PC-9 (cell line): ENCODE measurements at regions not wholly inside any gene's neighbourhood (a gene's known extent, or its start where the extent isn't known, plus 50 kb on each side); places are given as distances from the start of the nearest gene placed in this dataset.

ENCODE experiments used
- BruUV-seq: library from RNA; stranded (reverse); fragments of 400-500 nt; replicated peaks from 2 replicates; lab custom pipeline; 2021; lab: Mats Ljungman, UMichigan
- CTCF ChIA-PET: fragments of 300-600 bp; sonication (Branson Sonifier 250); formaldehyde crosslinking; loops from one replicate; lab custom pipeline; 2022; ENCODE audit warnings: antibody characterized with exemption; lab: Charles Lee
- POLR2A ChIA-PET: fragments of 300-600 bp; sonication (Branson Sonifier 250); formaldehyde crosslinking; loops from one replicate; lab custom pipeline; 2022; ENCODE audit warnings: antibody characterized with exemption; ENCODE audit not compliant: unreplicated experiment; lab: Charles Lee
- DNase-seq, 2 experiments: peaks; one replicate each; pipeline versions ENCODE4 v3.0.0 to v3.0.0-alpha.2; 2015 to 2022; ENCODE audit warnings: mixed read lengths in 1 of 2
- H2AFZ ChIP-seq: fragments of 200-600 bp; sonication (generic); 2 replicates; pipeline ENCODE4 v1.8.1; 2017; ENCODE audit warnings: antibody characterized with exemption
- H3F3A ChIP-seq: fragments of 200-600 bp; sonication (generic); 2 replicates; pipeline ENCODE4 v1.8.1; 2017; ENCODE audit warnings: antibody characterized with exemption, mild to moderate bottlenecking, low read depth; ENCODE audit not compliant: insufficient read depth
- H3K27ac ChIP-seq: fragments of 200-600 bp; sonication (generic); 2 replicates; pipeline ENCODE4 v1.6.1; 2016; ENCODE audit warnings: mixed run types
- H3K27me3 ChIP-seq: fragments of 200-600 bp; sonication (generic); 2 replicates; pipeline ENCODE4 v1.6.1; 2016; ENCODE audit warnings: low read depth, mixed run types; ENCODE audit not compliant: insufficient read depth
- H3K36me3 ChIP-seq: fragments of 200-600 bp; sonication (generic); 2 replicates; pipeline ENCODE4 v1.6.1; 2016; ENCODE audit warnings: low read depth, mixed run types
- H3K4me1 ChIP-seq: fragments of 200-600 bp; sonication (generic); replicated peaks from 2 replicates; pipeline ENCODE4 v1.6.1; 2016; ENCODE audit warnings: mixed run types; ENCODE audit not compliant: insufficient read depth
- H3K4me2 ChIP-seq: fragments of 200-600 bp; sonication (generic); 2 replicates; pipeline ENCODE4 v1.6.1; 2017; ENCODE audit warnings: mixed run types
- H3K4me3 ChIP-seq: fragments of 200-600 bp; sonication (generic); 2 replicates; pipeline ENCODE4 v1.6.1; 2016; ENCODE audit warnings: mixed run types
- H3K79me2 ChIP-seq: fragments of 200-600 bp; sonication (generic); 2 replicates; pipeline ENCODE4 v1.6.1; 2017; ENCODE audit warnings: low read depth, mixed run types
- H3K9me2 ChIP-seq: fragments of 200-600 bp; sonication (generic); 2 replicates; pipeline ENCODE4 v1.8.1; 2017; ENCODE audit warnings: mild to moderate bottlenecking; ENCODE audit not compliant: insufficient read depth
- H3K9me3 ChIP-seq: fragments of 200-600 bp; sonication (generic); 2 replicates; pipeline ENCODE4 v1.8.1; 2016; ENCODE audit warnings: low read depth; ENCODE audit not compliant: insufficient read depth
- H4K20me1 ChIP-seq: fragments of 200-600 bp; sonication (generic); 2 replicates; pipeline ENCODE4 v1.8.1; 2017; ENCODE audit not compliant: insufficient read depth
- EZH2 ChIP-seq: fragments of 200-600 bp; sonication (generic); IDR thresholded peaks from 2 replicates; pipeline ENCODE4 v1.8.0; 2017; ENCODE audit warnings: antibody characterized with exemption, low read depth
- intact Hi-C: fragments of 100-400 bp; cut with micrococcal nuclease; formaldehyde crosslinking; loops from one replicate; pipeline ENCODE4 v1.10.0; 2022; ENCODE audit not compliant: unreplicated experiment
- TF ChIP-seq, protein P1 (sequence below): fragments of 200-600 bp; sonication (generic); conservative IDR thresholded peaks from 2 replicates; pipeline ENCODE4 v1.6.1; 2017; ENCODE audit warnings: mixed run types, antibody characterized with exemption, mild to moderate bottlenecking, moderate library complexity

DNA sequence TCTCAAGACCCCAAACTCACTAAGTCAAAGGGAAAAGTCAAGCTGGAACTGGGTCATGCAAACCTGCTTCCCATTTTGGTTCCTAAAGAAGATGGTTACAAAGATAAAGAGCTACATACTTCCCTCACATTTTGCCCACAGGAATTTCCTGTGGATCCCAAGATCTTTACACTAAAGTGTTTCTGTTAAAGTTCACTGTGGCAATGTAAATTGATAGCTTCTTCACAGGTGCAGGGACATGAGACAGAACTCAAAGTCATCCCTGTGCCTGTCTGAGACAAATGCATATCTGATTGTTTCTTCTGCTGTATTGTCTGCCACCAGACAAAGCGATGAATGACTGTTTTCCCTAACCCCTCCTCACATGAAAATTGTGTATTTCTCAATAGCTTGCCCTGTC, 567.8 kb downstream of the ZIC1 start:
- ChIA-PET CTCF (interaction anchor here (0.5 kb wide), 1 partner anchor 77 kb away, joined by 8 read pairs; no protein-coding TSS in a partner anchor), POLR2A (no interaction called here)
- no peak overlapping the region for H3K4me2 ChIP-seq
- TF ChIP-seq EZH2, result no peak
- TF ChIP-seq, protein P1, sequence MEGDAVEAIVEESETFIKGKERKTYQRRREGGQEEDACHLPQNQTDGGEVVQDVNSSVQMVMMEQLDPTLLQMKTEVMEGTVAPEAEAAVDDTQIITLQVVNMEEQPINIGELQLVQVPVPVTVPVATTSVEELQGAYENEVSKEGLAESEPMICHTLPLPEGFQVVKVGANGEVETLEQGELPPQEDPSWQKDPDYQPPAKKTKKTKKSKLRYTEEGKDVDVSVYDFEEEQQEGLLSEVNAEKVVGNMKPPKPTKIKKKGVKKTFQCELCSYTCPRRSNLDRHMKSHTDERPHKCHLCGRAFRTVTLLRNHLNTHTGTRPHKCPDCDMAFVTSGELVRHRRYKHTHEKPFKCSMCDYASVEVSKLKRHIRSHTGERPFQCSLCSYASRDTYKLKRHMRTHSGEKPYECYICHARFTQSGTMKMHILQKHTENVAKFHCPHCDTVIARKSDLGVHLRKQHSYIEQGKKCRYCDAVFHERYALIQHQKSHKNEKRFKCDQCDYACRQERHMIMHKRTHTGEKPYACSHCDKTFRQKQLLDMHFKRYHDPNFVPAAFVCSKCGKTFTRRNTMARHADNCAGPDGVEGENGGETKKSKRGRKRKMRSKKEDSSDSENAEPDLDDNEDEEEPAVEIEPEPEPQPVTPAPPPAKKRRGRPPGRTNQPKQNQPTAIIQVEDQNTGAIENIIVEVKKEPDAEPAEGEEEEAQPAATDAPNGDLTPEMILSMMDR, result no peak
- H3F3A ChIP-seq, result no peaks in the 10 kb centered on the region
- H3K79me2 ChIP-seq, result no peaks in the 10 kb centered on the region
- H3K9me2 ChIP-seq, result no peaks in the 10 kb centered on the region
- no peak overlapping the region for H2AFZ ChIP-seq
- H3K4me3 ChIP-seq, result no peak overlapping the region
- H3K27ac ChIP-seq, result no peak overlapping the region
- H4K20me1 ChIP-seq, result no peaks in the 10 kb centered on the region
- H3K4me1 ChIP-seq, result no peaks in the 10 kb centered on the region
- intact Hi-C loops, result no loop called here
- DNase-seq, result no peak
- H3K27me3 ChIP-seq, result no peaks in the 10 kb centered on the region
- no peaks in the 10 kb centered on the region for H3K36me3 ChIP-seq
- BruUV-seq, result no TSS peak
- H3K9me3 ChIP-seq, result no peaks in the 10 kb centered on the region

DNA sequence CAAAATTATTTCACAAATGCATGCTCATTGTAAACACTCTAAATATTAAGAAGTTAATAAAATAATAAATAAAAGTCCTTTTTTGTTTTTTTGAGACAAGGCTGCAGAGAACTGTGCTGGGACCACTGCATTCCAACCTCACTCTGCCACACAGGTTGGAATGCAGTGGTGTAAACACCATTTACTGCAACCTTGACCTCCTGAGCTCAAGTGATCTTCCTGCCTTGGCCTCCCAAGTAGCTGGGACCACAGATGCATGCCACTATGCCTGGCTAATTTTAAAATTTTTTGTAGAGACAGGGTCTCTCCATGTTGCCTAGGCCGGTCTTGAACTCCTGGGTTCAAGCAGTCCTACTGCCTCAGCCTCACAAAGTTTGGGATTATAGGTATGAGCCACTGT, 578.4 kb downstream of the ZIC1 start:
- ChIA-PET POLR2A (no interaction called here), CTCF (no interaction called here)
- H4K20me1 ChIP-seq, result no peaks in the 10 kb centered on the region
- no peak for TF ChIP-seq EZH2
- no peak overlapping the region for H2AFZ ChIP-seq
- intact Hi-C loops, result no loop called here
- no peak overlapping the region for H3K4me2 ChIP-seq
- no TSS peak for BruUV-seq
- H3K9me3 ChIP-seq, result no peaks in the 10 kb centered on the region
- H3F3A ChIP-seq, result no peaks in the 10 kb centered on the region
- H3K79me2 ChIP-seq, result no peaks in the 10 kb centered on the region
- no peak overlapping the region for H3K27ac ChIP-seq
- DNase-seq, result no peak
- H3K4me3 ChIP-seq, result no peak overlapping the region
- H3K27me3 ChIP-seq, result no peaks in the 10 kb centered on the region
- H3K4me1 ChIP-seq, result no peaks in the 10 kb centered on the region
- no peaks in the 10 kb centered on the region for H3K9me2 ChIP-seq
- no peaks in the 10 kb centered on the region for H3K36me3 ChIP-seq

DNA sequence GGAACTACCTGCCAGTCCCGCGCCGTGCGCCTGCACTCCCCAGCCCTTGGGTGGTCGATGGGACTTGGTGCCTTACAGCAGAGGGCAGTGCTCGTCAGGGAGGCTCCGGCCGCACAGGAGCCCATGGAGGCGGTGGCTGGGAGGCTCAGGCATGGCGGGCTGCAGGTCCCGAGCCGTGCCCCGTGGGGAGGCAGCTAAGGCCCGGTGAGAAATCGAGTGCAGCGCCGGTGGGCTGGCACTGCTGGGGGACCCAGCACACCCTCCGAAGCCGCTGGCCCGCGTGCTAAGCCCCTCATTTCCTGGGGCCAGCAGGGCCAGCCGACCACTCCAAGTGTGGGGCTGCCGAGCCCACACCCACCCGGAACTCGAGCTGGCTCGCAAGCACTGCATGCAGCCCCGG, 580.2 kb downstream of the ZIC1 start:
- Histone ChIP-seq H3F3A (no peaks in the 10 kb centered on the region), H3K4me1 (no peaks in the 10 kb centered on the region), H3K4me3 (no peak overlapping the region), H3K79me2 (no peaks in the 10 kb centered on the region), H3K27me3 (no peaks in the 10 kb centered on the region), H2AFZ (no peak overlapping the region), H3K4me2 (no peak overlapping the region), H3K9me2 (no peaks in the 10 kb centered on the region), H4K20me1 (no peaks in the 10 kb centered on the region), H3K9me3 (no peaks in the 10 kb centered on the region), H3K36me3 (no peaks in the 10 kb centered on the region), H3K27ac (no peak overlapping the region)
- ChIA-PET CTCF (no interaction called here), POLR2A (no interaction called here)
- no peak for DNase-seq
- intact Hi-C loops, result no loop called here
- no TSS peak for BruUV-seq
- TF ChIP-seq, protein P1, result no peak
- no peak for TF ChIP-seq EZH2

DNA sequence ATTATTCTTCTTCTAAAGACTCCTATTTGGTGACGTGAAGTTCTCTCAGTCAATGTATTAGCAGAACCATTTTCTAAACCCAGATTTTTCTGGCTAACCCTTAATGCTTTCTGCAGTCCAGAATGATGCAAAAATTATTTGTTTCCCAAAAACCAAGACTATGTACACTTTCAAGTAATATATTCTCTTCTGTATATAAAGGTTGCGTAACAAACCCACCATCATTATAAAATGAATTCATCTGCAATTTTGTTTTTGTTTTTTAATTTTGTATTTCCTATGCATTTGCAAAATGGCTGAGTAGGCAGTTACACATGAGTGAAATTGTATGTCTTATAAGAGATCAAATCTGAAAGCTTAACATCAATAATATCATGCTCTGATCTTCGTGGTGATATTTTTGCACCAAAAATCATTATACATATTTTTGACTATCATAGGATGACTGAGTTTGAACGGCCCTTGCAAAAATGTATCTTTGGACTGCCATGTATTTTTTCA, 593.6 kb downstream of the ZIC1 start:
- Histone ChIP-seq H3K4me2 (no peak overlapping the region), H3K27ac (no peak overlapping the region), H2AFZ (no peak overlapping the region; the same call in 1 of the 2 replicates), H3F3A (no peaks in the 10 kb centered on the region), H3K4me3 (no peak overlapping the region), H3K27me3 (no peaks in the 10 kb centered on the region), H3K36me3 (no peaks in the 10 kb centered on the region), H3K9me2 (no peaks in the 10 kb centered on the region), H3K79me2 (no peaks in the 10 kb centered on the region), H4K20me1 (no peaks in the 10 kb centered on the region), H3K9me3 (no peaks in the 10 kb centered on the region), H3K4me1 (no peaks in the 10 kb centered on the region)
- BruUV-seq, result no TSS peak
- intact Hi-C loops, result no loop called here
- ChIA-PET POLR2A (no interaction called here), CTCF (no interaction called here)
- DNase-seq, result no peak
- TF ChIP-seq, protein P1, result no peak
- TF ChIP-seq EZH2, result no peak
